Fibroblast of villous mesenchyme (primary cell): ENCODE measurements at regions not wholly inside any gene's neighbourhood (a gene's known extent, or its start where the extent isn't known, plus 50 kb on each side); places are given as distances from the start of the nearest gene placed in this dataset.

Source experiments
- DNase-seq: peaks from one replicate; pipeline ENCODE4 v3.0.0-alpha.2; 2010; ENCODE audit warnings: low read depth
- H3K4me3 ChIP-seq: 2 replicates; pipeline ENCODE4 v1.5.1; 2011; ENCODE audit warnings: low read depth, mild to moderate bottlenecking, low read length
- TF ChIP-seq, protein P1 (sequence below): IDR thresholded peaks from 2 replicates; pipeline ENCODE4 v1.5.1; 2012; ENCODE audit warnings: low read depth, mild to moderate bottlenecking, low read length; ENCODE audit not compliant: insufficient read depth

DNA sequence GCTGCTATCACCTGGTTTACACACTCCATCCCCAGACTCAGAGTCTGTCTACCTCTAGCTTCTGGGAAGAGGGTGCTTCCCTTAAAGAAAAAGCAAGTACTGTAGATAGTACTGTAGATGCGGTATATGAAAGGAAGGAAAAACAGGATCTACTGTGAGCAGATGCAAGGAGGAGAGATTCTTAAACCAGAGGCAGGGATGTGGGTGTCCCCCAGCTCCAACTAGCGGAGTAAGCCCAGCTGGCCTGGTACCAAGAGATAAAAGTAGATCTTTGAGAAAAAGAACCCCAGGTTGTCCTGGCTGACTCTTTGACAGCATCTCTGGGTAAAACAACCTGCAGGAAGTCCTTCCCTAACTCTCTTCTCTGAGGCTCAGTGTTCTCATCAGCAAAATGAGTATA, 523.7 kb upstream of the PROK2 start:
- TF ChIP-seq, protein P1, sequence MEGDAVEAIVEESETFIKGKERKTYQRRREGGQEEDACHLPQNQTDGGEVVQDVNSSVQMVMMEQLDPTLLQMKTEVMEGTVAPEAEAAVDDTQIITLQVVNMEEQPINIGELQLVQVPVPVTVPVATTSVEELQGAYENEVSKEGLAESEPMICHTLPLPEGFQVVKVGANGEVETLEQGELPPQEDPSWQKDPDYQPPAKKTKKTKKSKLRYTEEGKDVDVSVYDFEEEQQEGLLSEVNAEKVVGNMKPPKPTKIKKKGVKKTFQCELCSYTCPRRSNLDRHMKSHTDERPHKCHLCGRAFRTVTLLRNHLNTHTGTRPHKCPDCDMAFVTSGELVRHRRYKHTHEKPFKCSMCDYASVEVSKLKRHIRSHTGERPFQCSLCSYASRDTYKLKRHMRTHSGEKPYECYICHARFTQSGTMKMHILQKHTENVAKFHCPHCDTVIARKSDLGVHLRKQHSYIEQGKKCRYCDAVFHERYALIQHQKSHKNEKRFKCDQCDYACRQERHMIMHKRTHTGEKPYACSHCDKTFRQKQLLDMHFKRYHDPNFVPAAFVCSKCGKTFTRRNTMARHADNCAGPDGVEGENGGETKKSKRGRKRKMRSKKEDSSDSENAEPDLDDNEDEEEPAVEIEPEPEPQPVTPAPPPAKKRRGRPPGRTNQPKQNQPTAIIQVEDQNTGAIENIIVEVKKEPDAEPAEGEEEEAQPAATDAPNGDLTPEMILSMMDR = no peak
- no peak for DNase-seq
- no peak overlapping the region for H3K4me3 ChIP-seq

DNA sequence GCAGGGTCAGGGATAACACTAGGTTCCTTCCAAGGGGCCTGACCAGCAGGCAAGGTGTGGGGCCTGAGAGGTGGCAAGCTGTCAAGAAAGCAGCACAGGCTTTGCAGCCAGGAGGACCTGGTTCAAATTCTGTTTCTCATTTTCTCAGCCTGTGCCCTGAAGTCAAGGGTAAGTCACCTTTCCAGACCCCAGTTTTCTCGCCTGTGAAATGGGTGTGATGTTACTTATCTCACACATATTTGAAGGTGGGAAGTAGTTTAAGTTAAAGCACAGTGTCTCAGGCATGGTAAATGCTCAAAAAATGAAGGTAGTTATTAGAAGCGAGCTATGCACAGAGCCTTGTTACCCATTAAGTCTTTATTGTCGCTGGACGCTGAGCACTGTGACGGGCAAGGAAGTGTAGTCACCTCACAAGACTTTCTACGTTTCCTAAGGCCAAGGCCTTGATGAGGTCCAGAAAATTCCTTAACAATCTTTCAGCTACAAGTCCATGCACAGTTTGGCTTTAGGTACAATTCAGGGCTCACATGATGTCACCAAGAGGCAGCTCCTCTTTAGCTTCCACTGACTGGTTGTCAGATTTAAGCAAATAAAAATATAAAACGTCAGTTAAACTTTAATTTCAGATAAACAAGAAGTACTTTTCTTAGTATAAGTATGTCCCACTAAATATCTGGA, 522.6 kb upstream of the PROK2 start:
- TF ChIP-seq, protein P1 = no peak

DNA sequence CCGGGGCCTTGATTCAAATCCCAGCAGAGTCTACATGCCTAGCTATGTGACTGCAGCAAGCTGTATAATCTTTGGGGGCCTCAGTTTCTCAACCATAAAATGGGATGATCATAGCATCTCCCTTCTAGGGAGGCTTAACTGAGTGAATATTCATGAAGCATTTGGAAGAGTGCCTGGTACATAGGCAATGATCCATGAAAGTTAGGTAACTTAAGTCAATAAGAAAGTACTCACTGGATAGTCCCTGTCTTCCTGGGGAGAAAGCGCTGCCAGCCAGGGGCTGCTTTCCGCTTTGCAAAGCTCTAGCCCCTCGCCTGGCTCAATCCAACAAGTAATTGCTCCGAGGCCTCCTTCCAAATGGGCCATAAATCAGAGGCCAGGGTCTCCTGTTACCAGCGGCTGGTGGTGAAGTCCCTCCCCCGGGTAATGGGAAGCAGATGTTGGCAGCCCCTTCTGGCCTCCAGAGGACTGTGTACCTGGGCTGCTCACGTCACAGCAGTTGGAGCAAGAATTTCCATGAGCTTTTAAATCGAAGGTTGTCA, 521.9 kb upstream of the PROK2 start:
- no peak overlapping the region for H3K4me3 ChIP-seq
- peak; percentile 55 for DNase-seq

More for the DNA sequence above, 522.6 kb upstream of the PROK2 start:
- H3K4me3 ChIP-seq = no peak overlapping the region
- DNase-seq = no peak

DNA sequence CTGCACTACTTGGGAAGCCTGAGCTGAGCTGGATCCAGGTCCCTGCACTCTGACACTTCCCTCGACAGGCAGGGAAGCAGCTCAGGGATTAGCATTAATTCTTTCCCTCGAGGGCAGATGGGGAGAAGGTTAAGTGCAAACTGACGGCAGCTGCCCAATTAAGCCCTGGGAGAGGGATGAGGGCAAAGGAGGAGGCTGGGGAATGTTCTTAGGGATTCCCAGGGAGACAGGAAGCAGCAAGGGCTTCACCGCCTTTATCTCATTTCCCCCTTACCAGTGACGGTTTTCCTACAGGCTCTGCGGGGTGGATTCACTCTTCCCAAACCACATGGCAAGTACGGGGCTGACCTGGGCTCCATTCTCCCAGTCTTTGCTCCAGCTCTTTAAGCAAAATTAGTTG, 519.0 kb upstream of the PROK2 start:
- TF ChIP-seq, protein P1 = no peak
- peak; percentile 94 for DNase-seq
- no peak overlapping the region for H3K4me3 ChIP-seq

More for the DNA sequence above, 521.9 kb upstream of the PROK2 start:
- TF ChIP-seq, protein P1 = no peak

DNA sequence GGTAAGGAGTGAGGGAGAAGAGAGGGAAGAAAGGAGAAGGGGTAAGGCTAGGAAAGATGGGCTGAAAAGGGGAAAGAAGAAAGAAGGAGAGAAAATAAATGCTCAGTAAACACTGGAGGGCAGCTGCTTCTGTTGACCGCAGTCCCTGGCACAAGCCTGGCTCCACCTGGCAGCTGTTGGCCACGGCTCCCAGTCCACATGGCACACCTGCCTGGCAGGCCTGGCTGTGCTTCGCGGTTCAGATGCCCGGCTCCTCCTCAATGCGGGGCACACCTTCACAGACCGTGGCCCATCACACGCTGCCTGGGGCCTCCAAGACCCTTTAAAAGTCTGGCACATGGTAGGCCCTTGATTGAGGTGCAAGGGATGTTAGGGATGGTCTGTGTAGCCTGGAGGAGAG, 516.8 kb upstream of the PROK2 start:
- TF ChIP-seq, protein P1 = no peak
- no peak for DNase-seq
- H3K4me3 ChIP-seq = no peak overlapping the region

DNA sequence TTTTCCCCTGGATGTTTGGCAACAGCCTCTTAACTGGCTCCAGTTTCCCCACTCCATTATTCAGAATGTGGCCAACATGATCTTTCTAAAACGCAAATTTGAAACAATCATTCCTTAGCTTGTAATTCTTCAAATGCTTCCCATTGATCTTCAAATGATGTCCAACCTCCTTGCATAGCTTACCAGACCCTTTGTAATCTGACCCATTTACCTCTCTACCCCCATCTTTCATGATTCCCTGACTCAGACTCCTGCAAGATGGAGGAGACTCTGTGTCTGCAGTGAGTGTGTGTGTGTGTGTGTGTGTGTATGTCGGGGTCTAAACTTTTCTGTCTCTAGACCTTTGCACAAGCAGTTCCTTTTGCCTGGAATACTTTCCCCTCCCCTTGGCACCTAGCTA, 515.7 kb upstream of the PROK2 start:
- no peak overlapping the region for H3K4me3 ChIP-seq
- TF ChIP-seq, protein P1 = no peak
- no peak for DNase-seq
